IMR-90 (cell line): ENCODE measurements at regions not wholly inside any gene's neighbourhood (a gene's known extent, or its start where the extent isn't known, plus 50 kb on each side); places are given as distances from the start of the nearest gene placed in this dataset.

ENCODE experiments used
- ATAC-seq: fragments of 200-7000 bp; cut with Tn5 transposase; 2 replicates; pipeline ENCODE4 v1.9.1; 2020; ENCODE audit warnings: low read depth, mild to moderate bottlenecking, moderate library complexity
- BruUV-seq: library from RNA; stranded (reverse); fragments of 400-500 nt; replicated peaks from 2 replicates; lab custom pipeline; 2021; lab: Mats Ljungman, UMichigan
- CTCF ChIA-PET: fragments of 300-600 bp; formaldehyde crosslinking; extraction: SDS; loops from one replicate; lab custom pipeline; 2021; ENCODE audit warnings: antibody characterized with exemption; lab: Yijun Ruan, JAX
- POLR2A ChIA-PET: fragments of 300-600 bp; sonication (Branson Sonifier 250); formaldehyde crosslinking; loops from one replicate; lab custom pipeline; 2022; ENCODE audit warnings: antibody characterized with exemption; ENCODE audit not compliant: unreplicated experiment; lab: Charles Lee
- DNase-seq: peaks from one replicate; pipeline ENCODE4 v3.0.0; 2013
- H2AFZ ChIP-seq: replicated peaks from 2 replicates; pipeline ENCODE3; 2013; ENCODE audit warnings: low read length, mild to moderate bottlenecking; ENCODE audit not compliant: poor library complexity
- H2AK5ac ChIP-seq: 2 replicates; pipeline ENCODE4 v1.6.1; 2013; ENCODE audit warnings: low read depth, low read length, inconsistent platforms
- H2AK9ac ChIP-seq: replicated peaks from 2 replicates; pipeline ENCODE3; 2013; ENCODE audit warnings: mild to moderate bottlenecking, low read depth, low read length, moderate library complexity; ENCODE audit not compliant: poor library complexity
- H2BK120ac ChIP-seq: 2 replicates; pipeline ENCODE4 v1.6.1; 2013; ENCODE audit warnings: low read depth, low read length, inconsistent platforms
- H2BK15ac ChIP-seq: 3 replicates; pipeline ENCODE4 v1.6.1; 2013; ENCODE audit warnings: low read depth, low read length, inconsistent platforms
- H2BK20ac ChIP-seq: 2 replicates; pipeline ENCODE4 v1.6.1; 2013; ENCODE audit warnings: low read depth, mild to moderate bottlenecking, inconsistent platforms, low read length, moderate library complexity
- H2BK5ac ChIP-seq: 2 replicates; pipeline ENCODE4 v1.6.1; 2013; ENCODE audit warnings: mild to moderate bottlenecking, low read depth, low read length, inconsistent platforms; ENCODE audit not compliant: poor library complexity, severe bottlenecking
- H3K14ac ChIP-seq: replicated peaks from 2 replicates; pipeline ENCODE4 v1.6.1; 2013; ENCODE audit warnings: low read depth, low read length, inconsistent platforms
- H3K18ac ChIP-seq: 2 replicates; pipeline ENCODE4 v1.6.1; 2013; ENCODE audit warnings: low read depth, low read length, control low read depth
- H3K23ac ChIP-seq: 2 replicates; pipeline ENCODE4 v1.6.1; 2013; ENCODE audit warnings: low read depth, low read length, inconsistent platforms
- H3K27ac ChIP-seq: 2 replicates; pipeline ENCODE4 v1.5.1; 2013; ENCODE audit warnings: mild to moderate bottlenecking, control low read depth, low read length; ENCODE audit not compliant: insufficient read depth
- H3K27me3 ChIP-seq: 2 replicates; pipeline ENCODE4 v1.6.1; 2013; ENCODE audit warnings: low read length; ENCODE audit not compliant: control insufficient read depth, insufficient read depth
- H3K36me3 ChIP-seq: 2 replicates; pipeline ENCODE4 v1.6.1; 2013; ENCODE audit warnings: low read length, mixed read lengths; ENCODE audit not compliant: control insufficient read depth, insufficient read depth
- H3K4ac ChIP-seq: 2 replicates; pipeline ENCODE4 v1.6.1; 2013; ENCODE audit warnings: low read depth, low read length, inconsistent platforms
- H3K4me1 ChIP-seq: 2 replicates; pipeline ENCODE4 v1.6.1; 2013; ENCODE audit warnings: low read length, mixed read lengths; ENCODE audit not compliant: control insufficient read depth, insufficient read depth
- H3K4me2 ChIP-seq: 2 replicates; pipeline ENCODE4 v1.6.1; 2013; ENCODE audit warnings: low read depth, mild to moderate bottlenecking, control low read depth, low read length, moderate library complexity
- H3K4me3 ChIP-seq: 2 replicates; pipeline ENCODE4 v1.5.1; 2013; ENCODE audit warnings: low read depth, mild to moderate bottlenecking, control low read depth, low read length, moderate library complexity; ENCODE audit not compliant: insufficient read depth
- H3K56ac ChIP-seq: 2 replicates; pipeline ENCODE4 v1.6.1; 2013; ENCODE audit warnings: low read length, inconsistent platforms; ENCODE audit not compliant: insufficient read depth; ENCODE audit errors: extremely low read depth
- H3K79me1 ChIP-seq, 2 experiments: 2 replicates each; pipeline ENCODE4 v1.6.1; 2013; ENCODE audit warnings: low read length in 2 of 2, inconsistent platforms in 1 of 2, low read depth in 1 of 2
- H3K9ac ChIP-seq: 2 replicates; pipeline ENCODE4 v1.6.1; 2013; ENCODE audit warnings: low read depth, low read length, control low read depth
- H3K9me1 ChIP-seq: 2 replicates; pipeline ENCODE4 v1.6.1; 2013; ENCODE audit warnings: low read length, inconsistent platforms; ENCODE audit not compliant: insufficient read depth
- H3K9me3 ChIP-seq: 2 replicates; pipeline ENCODE4 v1.6.1; 2013; ENCODE audit warnings: low read length; ENCODE audit not compliant: control insufficient read depth, insufficient read depth
- H4K20me1 ChIP-seq: 2 replicates; pipeline ENCODE4 v1.6.1; 2013; ENCODE audit warnings: low read length, inconsistent platforms; ENCODE audit not compliant: insufficient read depth
- H4K5ac ChIP-seq: 2 replicates; pipeline ENCODE4 v1.6.1; 2013; ENCODE audit warnings: mild to moderate bottlenecking, low read depth, low read length, control low read depth
- H4K8ac ChIP-seq, 2 experiments: 2 replicates each; pipeline ENCODE4 v1.6.1; 2013; ENCODE audit warnings: low read depth in 2 of 2, low read length in 2 of 2, control low read depth in 1 of 2, inconsistent platforms in 1 of 2
- H4K91ac ChIP-seq: 2 replicates; pipeline ENCODE4 v1.6.1; 2013; ENCODE audit warnings: low read depth, low read length, inconsistent platforms; ENCODE audit not compliant: insufficient read depth
- BHLHE40 ChIP-seq: fragments of 150-350 bp; IDR thresholded peaks from 2 replicates; pipeline ENCODE4 v1.6.1; 2016; ENCODE audit warnings: mild to moderate bottlenecking, low read depth, low read length
- CHD1 ChIP-seq: IDR thresholded peaks from 2 replicates; pipeline ENCODE4 v1.6.1; 2012; ENCODE audit warnings: low read depth, low read length, improper control_type of control experiment
- MAFK ChIP-seq: IDR thresholded peaks from 2 replicates; pipeline ENCODE4 v1.6.1; 2012; ENCODE audit warnings: low read depth, low read length, improper control_type of control experiment
- MAZ ChIP-seq: IDR thresholded peaks from 2 replicates; pipeline ENCODE4 v1.6.1; 2012; ENCODE audit warnings: low read depth, mild to moderate bottlenecking, low read length, improper control_type of control experiment, moderate library complexity, borderline replicate concordance
- MXI1 ChIP-seq: IDR thresholded peaks from 2 replicates; pipeline ENCODE4 v1.6.1; 2012; ENCODE audit warnings: low read depth, mild to moderate bottlenecking, low read length, moderate library complexity, borderline replicate concordance
- POLR2A ChIP-seq: IDR thresholded peaks from 2 replicates; pipeline ENCODE4 v1.6.1; 2012; ENCODE audit warnings: mild to moderate bottlenecking, low read depth, low read length
- RFX5 ChIP-seq: IDR thresholded peaks from 2 replicates; pipeline ENCODE4 v1.8.0; 2012; ENCODE audit warnings: low read depth, mild to moderate bottlenecking, low read length, moderate library complexity
- WGBS, 2 experiments: methylation state at CpG; one replicate each; pipeline versions ENCODE4 v1.1.5 to v1.1.7; 2013; ENCODE audit warnings: missing lambda C conversion rate in 2 of 2; ENCODE audit not compliant: insufficient read length in 1 of 2; ENCODE audit errors: extremely low coverage in 2 of 2; 5-methylcytosine and 5-hydroxymethylcytosine counted together
- dilution Hi-C: fragments of 300-500 bp; cut with HindIII; formaldehyde crosslinking; loops from one replicate; pipeline ENCODE4 v1.14.3; 2018; ENCODE audit warnings: low sequenced_read_pairs; ENCODE audit not compliant: unreplicated experiment
- in situ Hi-C: fragments of 300-500 bp; cut with MboI; formaldehyde crosslinking; loops from 3 replicates; pipeline ENCODE4 v1.14.3; 2019; ENCODE audit warnings: low sequenced_read_pairs, inconsistent platforms, mixed read lengths
- intact Hi-C: fragments of 100-400 bp; cut with micrococcal nuclease; formaldehyde crosslinking; loops from 2 replicates; pipeline ENCODE4 v1.10.0; 2022
- TF ChIP-seq, protein P1 (sequence below): fragments of 150-350 bp; IDR thresholded peaks from 2 replicates; pipeline ENCODE4 v1.6.1; 2016; ENCODE audit warnings: low read depth, mild to moderate bottlenecking, low read length, moderate library complexity, borderline replicate concordance
- TF ChIP-seq, protein P2 (sequence below): conservative IDR thresholded peaks from 2 replicates; pipeline ENCODE4 v1.5.1; 2012; ENCODE audit warnings: mild to moderate bottlenecking, low read depth, low read length, improper control_type of control experiment
- TF ChIP-seq, protein P3 (sequence below): fragments of 150-350 bp; IDR thresholded peaks from 2 replicates; pipeline ENCODE4 v1.6.1; 2017; ENCODE audit warnings: mild to moderate bottlenecking, antibody characterized with exemption, low read length, low read depth

DNA sequence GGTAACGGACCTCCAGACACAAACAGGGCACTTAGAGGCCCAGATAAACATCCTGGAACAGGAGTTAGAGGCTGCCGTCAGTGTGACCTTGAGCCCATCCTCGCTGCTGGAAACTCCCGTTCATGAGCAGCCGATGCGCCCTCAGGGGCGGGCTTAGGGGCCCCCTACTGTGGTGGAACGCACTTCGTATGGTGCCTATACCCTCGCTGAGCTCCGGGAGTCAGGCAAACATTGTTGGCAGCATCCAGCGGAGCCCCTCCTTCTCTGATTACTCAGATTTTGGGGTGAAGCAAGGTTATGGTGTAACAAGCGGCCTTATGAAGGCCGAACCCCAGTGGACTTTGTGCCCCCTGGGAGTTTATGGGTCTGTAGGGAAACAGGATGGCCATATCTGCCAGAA, 205.3 kb upstream of the SYT4 start:
- H4K5ac ChIP-seq, result no peak overlapping the region
- TF ChIP-seq POLR2A, result no peak
- no peak for TF ChIP-seq MAFK
- TF ChIP-seq CHD1, result no peak
- TF ChIP-seq, protein P1, sequence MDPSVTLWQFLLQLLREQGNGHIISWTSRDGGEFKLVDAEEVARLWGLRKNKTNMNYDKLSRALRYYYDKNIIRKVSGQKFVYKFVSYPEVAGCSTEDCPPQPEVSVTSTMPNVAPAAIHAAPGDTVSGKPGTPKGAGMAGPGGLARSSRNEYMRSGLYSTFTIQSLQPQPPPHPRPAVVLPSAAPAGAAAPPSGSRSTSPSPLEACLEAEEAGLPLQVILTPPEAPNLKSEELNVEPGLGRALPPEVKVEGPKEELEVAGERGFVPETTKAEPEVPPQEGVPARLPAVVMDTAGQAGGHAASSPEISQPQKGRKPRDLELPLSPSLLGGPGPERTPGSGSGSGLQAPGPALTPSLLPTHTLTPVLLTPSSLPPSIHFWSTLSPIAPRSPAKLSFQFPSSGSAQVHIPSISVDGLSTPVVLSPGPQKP, result no peak
- no peak for TF ChIP-seq MXI1
- TF ChIP-seq MAZ, result no peak
- no peak for TF ChIP-seq RFX5
- no peak for TF ChIP-seq BHLHE40
- TF ChIP-seq, protein P2, sequence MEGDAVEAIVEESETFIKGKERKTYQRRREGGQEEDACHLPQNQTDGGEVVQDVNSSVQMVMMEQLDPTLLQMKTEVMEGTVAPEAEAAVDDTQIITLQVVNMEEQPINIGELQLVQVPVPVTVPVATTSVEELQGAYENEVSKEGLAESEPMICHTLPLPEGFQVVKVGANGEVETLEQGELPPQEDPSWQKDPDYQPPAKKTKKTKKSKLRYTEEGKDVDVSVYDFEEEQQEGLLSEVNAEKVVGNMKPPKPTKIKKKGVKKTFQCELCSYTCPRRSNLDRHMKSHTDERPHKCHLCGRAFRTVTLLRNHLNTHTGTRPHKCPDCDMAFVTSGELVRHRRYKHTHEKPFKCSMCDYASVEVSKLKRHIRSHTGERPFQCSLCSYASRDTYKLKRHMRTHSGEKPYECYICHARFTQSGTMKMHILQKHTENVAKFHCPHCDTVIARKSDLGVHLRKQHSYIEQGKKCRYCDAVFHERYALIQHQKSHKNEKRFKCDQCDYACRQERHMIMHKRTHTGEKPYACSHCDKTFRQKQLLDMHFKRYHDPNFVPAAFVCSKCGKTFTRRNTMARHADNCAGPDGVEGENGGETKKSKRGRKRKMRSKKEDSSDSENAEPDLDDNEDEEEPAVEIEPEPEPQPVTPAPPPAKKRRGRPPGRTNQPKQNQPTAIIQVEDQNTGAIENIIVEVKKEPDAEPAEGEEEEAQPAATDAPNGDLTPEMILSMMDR, result no peak
- TF ChIP-seq, protein P3, sequence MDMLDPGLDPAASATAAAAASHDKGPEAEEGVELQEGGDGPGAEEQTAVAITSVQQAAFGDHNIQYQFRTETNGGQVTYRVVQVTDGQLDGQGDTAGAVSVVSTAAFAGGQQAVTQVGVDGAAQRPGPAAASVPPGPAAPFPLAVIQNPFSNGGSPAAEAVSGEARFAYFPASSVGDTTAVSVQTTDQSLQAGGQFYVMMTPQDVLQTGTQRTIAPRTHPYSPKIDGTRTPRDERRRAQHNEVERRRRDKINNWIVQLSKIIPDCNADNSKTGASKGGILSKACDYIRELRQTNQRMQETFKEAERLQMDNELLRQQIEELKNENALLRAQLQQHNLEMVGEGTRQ, result no peak
- no peak overlapping the region for H3K56ac ChIP-seq
- ChIA-PET CTCF (no interaction called here), POLR2A (no interaction called here)
- no peak for DNase-seq
- H3K79me1 ChIP-seq, result no peaks in the 10 kb centered on the region
- H3K9me3 ChIP-seq, result peaks cover 14% of the 10 kb centered on the region
- H3K36me3 ChIP-seq, result no peaks in the 10 kb centered on the region
- H3K27ac ChIP-seq, result no peak overlapping the region
- no TSS peak for BruUV-seq
- H4K20me1 ChIP-seq, result no peaks in the 10 kb centered on the region
- WGBS, 2 experiments, result 20% methylated on average over 1 of the region's 14 CpGs; no CpG with 5 or more reads in 1 of the 2 experiments
- H2BK5ac ChIP-seq, result no peak overlapping the region
- in situ Hi-C loops (no loop called here), dilution Hi-C loops (no loop called here), intact Hi-C loops (no loop called here)
- no peak for ATAC-seq
- no peak overlapping the region for H3K4ac ChIP-seq
- no peak overlapping the region for H4K91ac ChIP-seq
- no peak overlapping the region for H3K9ac ChIP-seq
- H3K9me1 ChIP-seq, result no peaks in the 10 kb centered on the region
- H2BK120ac ChIP-seq, result no peak overlapping the region
- no peak overlapping the region for H2BK15ac ChIP-seq
- H2BK20ac ChIP-seq, result no peak overlapping the region
- H3K23ac ChIP-seq, result no peak overlapping the region
- H3K4me1 ChIP-seq, result no peaks in the 10 kb centered on the region
- H2AFZ ChIP-seq, result no peak overlapping the region
- H4K8ac ChIP-seq, result no peak overlapping the region
- H3K4me3 ChIP-seq, result no peak overlapping the region
- H3K27me3 ChIP-seq, result no peaks in the 10 kb centered on the region
- H3K18ac ChIP-seq, result no peak overlapping the region
- no peak overlapping the region for H2AK5ac ChIP-seq
- no peak overlapping the region for H3K14ac ChIP-seq
- no peak overlapping the region for H2AK9ac ChIP-seq
- no peak overlapping the region for H3K4me2 ChIP-seq
